Heart right ventricle (tissue), 16 donors: ENCODE measurements at regions not wholly inside any gene's neighbourhood (a gene's known extent, or its start where the extent isn't known, plus 50 kb on each side); places are given as distances from the start of the nearest gene placed in this dataset.

Source experiments
- ATAC-seq, 8 donors: fragments of 200-7000 bp; cut with Tn5 transposase; one replicate each; pipeline ENCODE4 v1.9.1; 2020; ENCODE audit warnings: mild to moderate bottlenecking in 8 of 8, moderate library complexity in 8 of 8, moderate number of reproducible peaks in 1 of 8
- DNase-seq, 2 donors: peaks; one replicate each; pipeline ENCODE4 v3.0.0-alpha.2; 2020
- H3K27ac ChIP-seq, 10 donors: fragments of 200-600 bp; sonication (generic) in 2 of 10; one replicate each; pipeline versions ENCODE4 v1.5.0 to v1.8.0; 2020 to 2022; ENCODE audit warnings: mild to moderate bottlenecking in 3 of 10
- H3K27me3 ChIP-seq, 7 donors: fragments of 200-600 bp; one replicate each; pipeline ENCODE4 v1.8.0; 2021 to 2022; ENCODE audit warnings: mild to moderate bottlenecking in 2 of 7
- H3K36me3 ChIP-seq, 9 donors: fragments of 200-600 bp; sonication (generic) in 1 of 9; one replicate each; pipeline versions ENCODE4 v1.5.0 to v1.8.0; 2020 to 2022; ENCODE audit warnings: mild to moderate bottlenecking in 2 of 9
- H3K4me1 ChIP-seq, 9 donors: fragments of 200-600 bp; sonication (generic) in 1 of 9; one replicate each; pipeline versions ENCODE4 v1.5.0 to v1.8.0; 2020 to 2022; ENCODE audit warnings: mild to moderate bottlenecking in 4 of 9
- H3K4me3 ChIP-seq, 10 donors: fragments of 200-600 bp; sonication (generic) in 2 of 10; one replicate each; pipeline versions ENCODE4 v1.5.0 to v1.8.0; 2020 to 2022; ENCODE audit warnings: mild to moderate bottlenecking in 7 of 10, moderate library complexity in 2 of 10
- H3K9me3 ChIP-seq, 11 donors: fragments of 200-600 bp in 10 of 11; sonication (generic) in 2 of 11; one replicate each; pipeline versions ENCODE4 v1.5.0 to v1.8.0; 2013 to 2022; ENCODE audit warnings: mild to moderate bottlenecking in 2 of 11, control low read depth in 1 of 11, moderate library complexity in 1 of 11
- WGBS, 2 donors: extraction: QIAGEN DNeasy Blood & Tissue Kit; methylation state at CpG; one replicate each; pipeline ENCODE4 v1.1.7; 2013; ENCODE audit warnings: inconsistent platforms in 1 of 2; 5-methylcytosine and 5-hydroxymethylcytosine counted together
- intact Hi-C, 10 donors: fragments of 100-400 bp; cut with DNase I; formaldehyde crosslinking; loops; one replicate each; pipeline versions ENCODE4 v1.11.1 to v1.14.2; 2022
- TF ChIP-seq, protein P1 (sequence below), 9 donors: fragments of 200-600 bp; sonication (generic) in 2 of 9; IDR thresholded peaks; one replicate each; pipeline versions ENCODE4 v1.5.0 to v1.8.0; 2021 to 2022; ENCODE audit warnings: antibody characterized with exemption in 9 of 9, mild to moderate bottlenecking in 5 of 9, moderate library complexity in 1 of 9
- donor health status: Arrhythmogenic right ventricular cardiomyopathy.
- donor health status: ischemic (EF 13 %, LVEDD 7.1; RV severe dilation, severe dysfunction).
- donor health status: healthy with polysubstance abuse.
- donor health status: DM: no; HTN: yes; CAD: no.
- donor health status: DM: no; HTN: no; CAD: no.
- donor health status: ischemic (EF 25% LVEDD 6.9; RV normal size, moderate dysfunction).
- donor health status: ischemic (EF 25% LVEDD 5.7; RV mildly dilated, moderate dysfunction).
- donor health status: healthy.
- donor health status: DM: yes; HTN: yes; CAD: no.
- donor health status: Ischemic cardiomyopathy.
- donor health status: ischemic (EF 35%, LVEDD 5.7; RV mildly dilated, moderate dysfunction).
- donor health status: nonischemic (EF 11% LVEDD 7.7; RV severe dilation, severe dysfunction).
- donor health status: DM: yes; HTN: yes; CAD: no.
- donor health status: PGD.
- donor health status: ischemic (EF 29% LVEDD 5.4; RV normal size, mild dysfunction).
- donor health status: nonischemic (EF 23%, LVEDD 6.1; RV moderate dilation, normal function).

GRCh38 chr6:97885828-97886227 is 602.8 kb upstream of the MMS22L start:
- DNase-seq (no peak), ATAC-seq (no peak)
- intact Hi-C loops, result no loop called here
- TF ChIP-seq, protein P1, sequence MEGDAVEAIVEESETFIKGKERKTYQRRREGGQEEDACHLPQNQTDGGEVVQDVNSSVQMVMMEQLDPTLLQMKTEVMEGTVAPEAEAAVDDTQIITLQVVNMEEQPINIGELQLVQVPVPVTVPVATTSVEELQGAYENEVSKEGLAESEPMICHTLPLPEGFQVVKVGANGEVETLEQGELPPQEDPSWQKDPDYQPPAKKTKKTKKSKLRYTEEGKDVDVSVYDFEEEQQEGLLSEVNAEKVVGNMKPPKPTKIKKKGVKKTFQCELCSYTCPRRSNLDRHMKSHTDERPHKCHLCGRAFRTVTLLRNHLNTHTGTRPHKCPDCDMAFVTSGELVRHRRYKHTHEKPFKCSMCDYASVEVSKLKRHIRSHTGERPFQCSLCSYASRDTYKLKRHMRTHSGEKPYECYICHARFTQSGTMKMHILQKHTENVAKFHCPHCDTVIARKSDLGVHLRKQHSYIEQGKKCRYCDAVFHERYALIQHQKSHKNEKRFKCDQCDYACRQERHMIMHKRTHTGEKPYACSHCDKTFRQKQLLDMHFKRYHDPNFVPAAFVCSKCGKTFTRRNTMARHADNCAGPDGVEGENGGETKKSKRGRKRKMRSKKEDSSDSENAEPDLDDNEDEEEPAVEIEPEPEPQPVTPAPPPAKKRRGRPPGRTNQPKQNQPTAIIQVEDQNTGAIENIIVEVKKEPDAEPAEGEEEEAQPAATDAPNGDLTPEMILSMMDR (IDR thresholded peaks at IDR 0.05), result no peak
- no peak overlapping the region for H3K27ac ChIP-seq
- H3K4me3 ChIP-seq, result no peak overlapping the region
- H3K27me3 ChIP-seq, result no peaks in the 10 kb centered on the region
- no peaks in the 10 kb centered on the region for H3K9me3 ChIP-seq
- H3K36me3 ChIP-seq, result no peaks in the 10 kb centered on the region
- H3K4me1 ChIP-seq, result no peaks in the 10 kb centered on the region
- 55 to 64% methylated on average over 4 of the region's 4 CpGs for WGBS, 2 donors

DNA sequence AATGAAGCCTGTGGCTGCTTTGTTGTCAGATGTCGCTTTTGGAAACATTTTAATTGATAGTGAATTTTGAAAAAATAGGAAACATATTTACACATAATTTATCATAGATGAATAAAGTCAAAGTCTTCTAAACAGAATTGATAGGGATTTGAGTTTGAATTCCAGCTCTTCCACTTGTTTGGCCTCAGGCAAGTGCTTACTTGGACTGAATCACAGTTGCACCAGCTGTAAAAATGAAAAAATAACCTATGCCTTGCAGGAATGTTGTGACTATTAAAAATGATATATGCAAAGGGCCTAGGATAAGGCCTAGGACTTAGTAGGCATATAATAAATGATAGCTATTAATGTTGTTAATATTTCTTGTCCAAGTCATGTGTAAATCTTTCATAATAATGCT is 618.5 kb upstream of the MMS22L start:
- TF ChIP-seq, protein P1 (IDR thresholded peaks at IDR 0.05), result no peak
- DNase-seq, result no peak
- H3K36me3 ChIP-seq, result no peaks in the 10 kb centered on the region
- intact Hi-C loops, result no loop called here
- no peaks in the 10 kb centered on the region for H3K4me1 ChIP-seq
- WGBS, 2 donors, result 91 to 94% methylated on average over 1 of the region's 1 CpG
- no peak for ATAC-seq
- peaks cover 0 to 11% (median 0%) of the 10 kb centered on the region in 11 donors for H3K9me3 ChIP-seq
- H3K27me3 ChIP-seq, result no peaks in the 10 kb centered on the region
- no peak overlapping the region for H3K4me3 ChIP-seq
- no peak overlapping the region for H3K27ac ChIP-seq

GRCh38 chr6:97909380-97909779 is 626.4 kb upstream of the MMS22L start:
- intact Hi-C loops, result no loop called here
- H3K4me1 ChIP-seq, result no peaks in the 10 kb centered on the region
- no peaks in the 10 kb centered on the region for H3K27me3 ChIP-seq
- WGBS, 2 donors, result 82 to 92% methylated on average over 5 of the region's 5 CpGs
- no peak overlapping the region for H3K27ac ChIP-seq
- H3K4me3 ChIP-seq, result no peak overlapping the region
- no peak for DNase-seq
- no peaks in the 10 kb centered on the region for H3K36me3 ChIP-seq
- ATAC-seq, result no peak
- peaks cover 0 to 16% (median 0%) of the 10 kb centered on the region in 11 donors for H3K9me3 ChIP-seq
- TF ChIP-seq, protein P1 (IDR thresholded peaks at IDR 0.05), result no peak

DNA sequence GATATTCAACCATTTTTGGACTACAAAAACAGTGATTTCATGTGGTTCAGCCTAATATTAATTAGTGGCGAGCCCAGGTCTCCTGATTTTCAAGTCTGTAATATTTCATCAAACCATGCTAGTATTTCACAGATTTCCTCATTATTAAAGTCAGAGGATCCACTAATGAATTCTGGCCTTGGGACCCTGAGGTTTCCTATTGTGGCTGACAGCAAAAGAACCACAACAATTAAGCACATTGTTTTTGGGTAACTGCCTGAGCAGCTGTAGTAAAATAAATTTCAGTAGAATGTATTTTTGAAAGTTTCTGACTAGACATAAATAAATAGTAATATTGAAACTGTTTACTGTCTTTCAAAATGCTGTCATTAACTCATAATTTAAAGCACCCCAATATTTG is 630.7 kb upstream of the MMS22L start:
- ATAC-seq (no peak), DNase-seq (no peak)
- no peaks in the 10 kb centered on the region for H3K27me3 ChIP-seq
- no peaks in the 10 kb centered on the region for H3K9me3 ChIP-seq
- no peaks in the 10 kb centered on the region for H3K4me1 ChIP-seq
- WGBS, 2 donors, result 72 to 83% methylated on average over 1 of the region's 1 CpG
- H3K36me3 ChIP-seq, result no peaks in the 10 kb centered on the region
- intact Hi-C loops, result no loop called here
- TF ChIP-seq, protein P1 (IDR thresholded peaks at IDR 0.05), result no peak
- no peak overlapping the region for H3K27ac ChIP-seq
- no peak overlapping the region for H3K4me3 ChIP-seq

- TF ChIP-seq, protein P1 (IDR thresholded peaks at IDR 0.05), result no peak
Observed at GRCh38 chr6:97914912-97915311, 631.9 kb upstream of the MMS22L start.

More at GRCh38 chr6:97914912-97915311, 631.9 kb upstream of the MMS22L start:
- intact Hi-C loops, result no loop called here
- DNase-seq (no peak), ATAC-seq (no peak)
- H3K4me1 ChIP-seq, result no peaks in the 10 kb centered on the region
- no peaks in the 10 kb centered on the region for H3K36me3 ChIP-seq
- no peak overlapping the region for H3K27ac ChIP-seq
- H3K4me3 ChIP-seq, result no peak overlapping the region
- no peaks in the 10 kb centered on the region for H3K9me3 ChIP-seq
- H3K27me3 ChIP-seq, result no peaks in the 10 kb centered on the region
- WGBS, 2 donors, result 76 to 84% methylated on average over 5 of the region's 5 CpGs
